ENCODE measurements at regions not wholly inside any gene's neighbourhood (a gene's known extent, or its start where the extent isn't known, plus 50 kb on each side); places are given as distances from the start of the nearest gene placed in this dataset.

DNA sequence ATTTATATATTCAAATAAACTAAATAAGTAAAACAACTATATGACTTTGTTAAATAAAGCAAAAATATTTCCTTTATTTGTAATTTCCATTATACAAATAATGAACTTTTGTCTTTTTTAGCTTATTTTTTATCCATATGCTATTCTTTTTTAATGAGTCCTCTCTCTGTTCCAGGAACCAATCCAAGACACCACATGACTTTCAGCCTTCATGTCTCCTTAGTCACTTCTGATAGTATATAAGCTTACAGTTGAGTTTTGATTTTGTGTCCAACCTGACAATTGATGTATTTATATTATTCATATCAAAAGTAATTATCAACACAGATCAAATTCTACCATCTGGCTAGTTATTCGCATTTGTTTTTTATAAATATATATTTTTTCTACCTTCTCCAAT is 582.3 kb upstream of the GJE1 start:
- no peak for TF ChIP-seq CTCF (IDR thresholded peaks at IDR 0.05; ENCODE audit: low read length)
- TF ChIP-seq EZH2 (IDR thresholded peaks at IDR 0.05; ENCODE audit: borderline replicate concordance, low read length), result no peak
